ENCODE measurements at regions not wholly inside any gene's neighbourhood (a gene's known extent, or its start where the extent isn't known, plus 50 kb on each side); places are given as distances from the start of the nearest gene placed in this dataset.
A peak's percentile ranks its signal among the peaks of the same experiment; 100 is the strongest.

DNA sequence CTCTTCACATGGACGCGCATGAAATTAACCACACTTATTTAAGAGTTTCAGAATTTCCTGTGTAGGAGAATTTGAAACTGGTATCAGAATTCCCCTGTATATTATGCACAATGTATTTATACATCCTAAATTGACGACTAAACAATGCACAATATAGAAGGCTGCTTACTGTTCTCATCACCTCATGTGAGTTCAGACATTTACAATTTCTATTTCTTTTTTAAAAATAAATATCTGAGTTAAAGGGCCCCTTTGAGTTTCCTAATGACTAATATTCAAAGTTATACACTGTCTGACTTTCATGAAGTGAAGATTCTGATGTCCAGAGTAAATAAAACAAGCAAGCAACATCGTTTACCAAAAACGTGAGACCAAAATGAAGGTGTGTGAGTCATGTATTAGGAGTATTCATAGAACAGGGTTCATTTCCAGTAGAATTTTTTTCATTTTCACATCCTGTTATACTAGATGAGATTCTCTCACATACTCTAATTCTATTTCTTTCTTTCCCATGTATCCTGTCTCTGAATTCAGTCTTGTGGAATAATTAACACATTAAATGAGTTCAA lies 406.2 kb downstream of the NUP35 start:
- H3K4me3 ChIP-seq (ENCODE audit: low read depth, low read length): no peak overlapping the region
- no peak for DNase-seq (ENCODE audit: low read depth)
- no peak for TF ChIP-seq CTCF (conservative IDR thresholded peaks at IDR 0.05; ENCODE audit: low read depth, low read length)

- no peak overlapping the region for H3K4me3 ChIP-seq (ENCODE audit: low read depth, low read length)
- no peak for DNase-seq (ENCODE audit: low read depth)
- no peak for TF ChIP-seq CTCF (conservative IDR thresholded peaks at IDR 0.05; ENCODE audit: low read depth, low read length)
Measured at GRCh38 chr2:183532514-183532913, 408.3 kb downstream of the NUP35 start.

DNA sequence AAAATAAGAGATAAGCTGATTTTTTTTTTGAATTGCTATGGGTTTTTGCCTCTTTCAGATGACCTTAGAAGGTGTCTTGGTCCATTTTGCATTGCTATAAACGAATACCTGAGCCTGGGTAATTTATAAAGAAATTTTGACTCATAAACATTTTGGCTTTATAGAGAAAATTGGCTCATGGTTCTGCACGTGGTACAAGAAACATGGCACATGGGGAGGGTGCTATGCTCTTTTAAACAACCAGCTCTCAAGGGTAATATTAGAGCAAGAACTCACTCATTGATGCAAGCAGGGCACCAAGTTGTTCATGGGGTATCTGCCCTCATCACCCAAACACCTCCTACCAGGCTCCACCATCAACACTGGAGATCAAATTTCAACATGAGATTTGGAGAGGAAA lies 408.8 kb downstream of the NUP35 start:
- H3K4me3 ChIP-seq (ENCODE audit: low read depth, low read length): no peak overlapping the region
- no peak for TF ChIP-seq CTCF (conservative IDR thresholded peaks at IDR 0.05; ENCODE audit: low read depth, low read length)
- no peak for DNase-seq (ENCODE audit: low read depth)

DNA sequence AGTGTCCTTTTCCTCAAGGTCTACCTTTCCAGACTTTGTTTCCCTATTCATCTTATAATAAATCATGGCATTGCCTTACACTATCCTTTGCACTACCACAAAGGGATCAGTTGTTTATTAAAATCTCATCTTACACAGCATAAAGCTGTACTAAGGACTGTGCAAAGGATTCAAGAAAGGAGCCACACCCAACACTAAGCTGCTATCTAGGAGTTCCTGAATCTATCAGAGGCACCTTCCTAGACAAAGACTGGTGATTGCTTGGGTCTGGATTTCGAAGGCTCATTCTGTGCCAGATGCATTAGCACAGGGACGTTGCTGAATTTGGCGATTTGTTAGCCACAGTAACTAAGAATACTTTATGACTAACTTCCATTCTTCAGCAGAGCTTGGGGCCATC lies 412.0 kb downstream of the NUP35 start:
- H3K4me3 ChIP-seq (ENCODE audit: low read depth, low read length): no peak overlapping the region
- DNase-seq (ENCODE audit: low read depth): no peak
- no peak for TF ChIP-seq CTCF (conservative IDR thresholded peaks at IDR 0.05; ENCODE audit: low read depth, low read length)

DNA sequence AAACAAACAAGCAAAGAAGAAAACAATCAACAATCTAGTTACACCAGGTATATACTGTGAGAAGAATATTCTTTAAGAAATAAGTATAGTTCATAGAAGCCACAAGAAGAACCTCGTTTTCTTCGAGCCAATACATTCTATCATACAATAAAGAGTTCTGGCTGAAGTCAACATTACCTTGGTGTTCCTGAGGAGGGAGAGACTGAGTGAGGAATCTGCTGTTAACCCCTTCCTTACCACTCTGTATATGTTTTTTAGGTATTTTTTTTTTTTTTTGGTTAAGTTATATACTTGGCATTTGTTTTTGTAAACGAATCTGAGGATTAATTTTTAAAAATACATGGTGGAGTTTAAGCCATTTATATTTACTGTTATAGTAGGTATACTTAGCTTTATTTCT lies 412.5 kb downstream of the NUP35 start:
- DNase-seq (ENCODE audit: low read depth): no peak
- no peak for TF ChIP-seq CTCF (conservative IDR thresholded peaks at IDR 0.05; ENCODE audit: low read depth, low read length)

DNA sequence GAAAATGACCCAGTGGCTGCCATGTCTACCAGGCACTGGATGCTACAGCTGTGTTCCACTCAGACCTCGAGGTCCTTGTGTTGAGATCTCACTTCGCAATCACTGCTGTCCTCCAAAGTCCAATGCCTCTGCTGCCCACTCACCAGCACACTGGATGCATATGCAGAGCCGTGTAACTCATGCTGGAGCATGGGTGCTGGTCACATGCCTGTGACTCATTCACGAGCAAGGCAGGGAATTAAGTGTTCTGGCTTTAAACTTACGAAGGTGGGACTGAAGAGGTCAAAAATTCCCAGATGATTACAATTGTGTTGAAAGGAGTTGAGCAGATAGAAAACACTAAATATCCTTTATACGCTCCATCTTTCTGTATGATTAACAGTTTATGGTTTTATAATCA lies 417.5 kb downstream of the NUP35 start:
- no peak for TF ChIP-seq CTCF (conservative IDR thresholded peaks at IDR 0.05; ENCODE audit: low read depth, low read length)
- no peak overlapping the region for H3K4me3 ChIP-seq (ENCODE audit: low read depth, low read length)
- peak; percentile 18 for DNase-seq (ENCODE audit: low read depth)

More for the DNA sequence above, 412.5 kb downstream of the NUP35 start:
- H3K4me3 ChIP-seq (ENCODE audit: low read depth, low read length): no peak overlapping the region

- H3K4me3 ChIP-seq (ENCODE audit: low read depth, low read length): no peak overlapping the region
- no peak for TF ChIP-seq CTCF (conservative IDR thresholded peaks at IDR 0.05; ENCODE audit: low read depth, low read length)
- no peak for DNase-seq (ENCODE audit: low read depth)
Measured at GRCh38 chr2:183542606-183543005, 418.4 kb downstream of the NUP35 start.

All from epithelial cell of proximal tubule (primary cell).